ENCODE measurements at regions not wholly inside any gene's neighbourhood (a gene's known extent, or its start where the extent isn't known, plus 50 kb on each side); places are given as distances from the start of the nearest gene placed in this dataset.

GRCh38 chr6:8664700-8665099, 229.4 kb upstream of the SLC35B3 start:
- CTCF ChIA-PET, result no interaction called here
- Histone ChIP-seq H3K9me3 (replicated peaks; ENCODE audit: control insufficient read depth, insufficient read depth, low read length) (no peaks in the 10 kb centered on the region), H3K79me2 (ENCODE audit: control insufficient read depth, insufficient read depth, low read length) (no peaks in the 10 kb centered on the region), H3K27ac (ENCODE audit: insufficient read depth, low read depth, low read length) (no peak overlapping the region), H3K9me1 (replicated peaks; ENCODE audit: control insufficient read depth, extremely low read depth, insufficient read depth, low read length) (no peaks in the 10 kb centered on the region), H3K27me3 (ENCODE audit: control insufficient read depth in 2 of 2, insufficient read depth in 2 of 2, low read length in 2 of 2) (no peaks in the 10 kb centered on the region), H3K9ac (replicated peaks; ENCODE audit: extremely low read depth, insufficient read depth, low read length) (no peak overlapping the region), H4K20me1 (replicated peaks; ENCODE audit: control insufficient read depth, extremely low read depth, insufficient read depth, low read length) (no peaks in the 10 kb centered on the region), H3K4me1 (ENCODE audit: control insufficient read depth, extremely low read depth, insufficient read depth, low read length) (no peaks in the 10 kb centered on the region), H3K4me3 (replicated peaks in 1 of 3; ENCODE audit: insufficient read depth in 1 of 3, low read depth in 1 of 3, low read length in 3 of 3) (no peak overlapping the region), H3K36me3 (ENCODE audit: control insufficient read depth in 2 of 2, extremely low read depth in 1 of 2, insufficient read depth in 2 of 2, low read length in 2 of 2) (no peaks in the 10 kb centered on the region), H2AFZ (ENCODE audit: low read depth, low read length) (no peak overlapping the region), H3K4me2 (ENCODE audit: insufficient read depth, low read length) (no peak overlapping the region)
- dilution Hi-C loops (cut with MboI; ENCODE audit: extremely low pct_ligation_motif_present, low sequenced_read_pairs) (no loop called here), intact Hi-C loops (cut with micrococcal nuclease) (no loop called here)
- FAIRE-seq (no peak), DNase-seq (ENCODE audit: low read depth, low spot score) (no peak)
- TF ChIP-seq FOS (IDR thresholded peaks at IDR 0.05; ENCODE audit: borderline replicate concordance, insufficient read depth, low read length) (no peak), POLR2AphosphoS5 (IDR thresholded peaks at IDR 0.05; ENCODE audit: insufficient read depth, low read depth, low read length) (no peak), JUN (IDR thresholded peaks at IDR 0.05; ENCODE audit: borderline replicate concordance, insufficient read depth, insufficient read length, low read depth) (no peak), CTCF (IDR thresholded peaks at IDR 0.05; ENCODE audit: extremely low read depth in 1 of 2, insufficient read depth in 1 of 2, low read depth in 1 of 2, low read length in 2 of 2) (no peak), GATA2 (IDR thresholded peaks at IDR 0.05; ENCODE audit: insufficient read depth, insufficient read length, low read depth, low read length) (no peak), POLR2A (IDR thresholded peaks at IDR 0.05; ENCODE audit: low read depth, low read length) (no peak), MYC (IDR thresholded peaks at IDR 0.05; ENCODE audit: low read depth, low read length) (no peak), EZH2 (IDR thresholded peaks at IDR 0.05; ENCODE audit: borderline replicate concordance, low read depth, low read length, severe bottlenecking) (no peak)
- TF ChIP-seq, protein P1, sequence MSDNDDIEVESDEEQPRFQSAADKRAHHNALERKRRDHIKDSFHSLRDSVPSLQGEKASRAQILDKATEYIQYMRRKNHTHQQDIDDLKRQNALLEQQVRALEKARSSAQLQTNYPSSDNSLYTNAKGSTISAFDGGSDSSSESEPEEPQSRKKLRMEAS (IDR thresholded peaks at IDR 0.05; ENCODE audit: insufficient read depth, insufficient read length), result no peak
- POLR2A ChIA-PET, result no interaction called here
- BruUV-seq (replicated peaks), result no TSS peak
